ENCODE measurements at regions not wholly inside any gene's neighbourhood (a gene's known extent, or its start where the extent isn't known, plus 50 kb on each side); places are given as distances from the start of the nearest gene placed in this dataset.

DNA sequence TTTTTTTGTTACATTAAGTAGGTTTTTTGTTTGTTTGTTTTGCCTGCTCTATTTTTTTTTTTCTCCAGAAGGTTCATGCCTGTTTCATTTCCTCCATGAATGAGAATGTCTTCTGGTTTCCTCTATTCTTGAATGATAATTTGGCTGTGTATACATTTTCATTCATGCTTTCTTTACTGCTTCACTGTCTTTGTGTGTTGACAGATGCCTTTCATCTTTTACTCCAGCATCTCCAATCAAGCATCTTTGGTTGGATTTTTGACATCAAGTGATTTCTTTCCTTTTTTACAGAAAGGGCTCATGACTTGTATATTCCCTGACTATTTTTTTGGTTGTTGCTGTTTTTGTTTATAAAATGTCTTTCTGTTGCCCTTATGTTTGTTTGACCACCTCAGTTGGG, 156.5 kb downstream of the MDFIC start (continued):
- no peak for TF ChIP-seq SIN3A (conservative IDR thresholded peaks at IDR 0.05 in 1 of 2, IDR thresholded peaks at IDR 0.05 in 1 of 2; ENCODE audit: low read depth in 1 of 2, low read length in 2 of 2)
- no peak for TF ChIP-seq POLR2AphosphoS5 (IDR thresholded peaks at IDR 0.05; ENCODE audit: low read depth, low read length)
- no peak for TF ChIP-seq CTCF (IDR thresholded peaks at IDR 0.05; ENCODE audit: control extremely low read depth in 1 of 3, insufficient read depth in 1 of 3, low read depth in 1 of 3, low read length in 3 of 3)
